Heart left ventricle (tissue), 16 donors: ENCODE measurements at regions not wholly inside any gene's neighbourhood (a gene's known extent, or its start where the extent isn't known, plus 50 kb on each side); places are given as distances from the start of the nearest gene placed in this dataset.

Experiments
- ATAC-seq, 4 donors: fragments of 200-7000 bp; cut with Tn5 transposase; one replicate each; pipeline ENCODE4 v1.9.1; 2020 to 2022; ENCODE audit warnings: moderate library complexity in 4 of 4, mild to moderate bottlenecking in 3 of 4, moderate number of reproducible peaks in 1 of 4
- DNase-seq, 5 donors: peaks; one replicate each; pipeline ENCODE4 v3.0.0-alpha.2; 2020
- H3K27ac ChIP-seq, 12 donors: fragments of 200-600 bp; sonication (generic) in 4 of 12; one replicate each; pipeline versions ENCODE4 v1.5.0 to v1.8.0; 2016 to 2022; ENCODE audit warnings: mild to moderate bottlenecking in 2 of 12
- H3K27me3 ChIP-seq, 9 donors: fragments of 200-600 bp; sonication (generic) in 2 of 9; one replicate each; pipeline versions ENCODE4 v1.5.1 to v1.8.0; 2016 to 2022; ENCODE audit warnings: mild to moderate bottlenecking in 3 of 9
- H3K36me3 ChIP-seq, 9 donors: fragments of 200-600 bp; sonication (generic) in 2 of 9; one replicate each; pipeline versions ENCODE4 v1.5.0 to v1.8.0; 2018 to 2022; ENCODE audit warnings: mild to moderate bottlenecking in 2 of 9
- H3K4me1 ChIP-seq, 12 donors: fragments of 200-600 bp; sonication (generic) in 4 of 12; one replicate each; pipeline versions ENCODE4 v1.5.0 to v1.8.0; 2016 to 2022; ENCODE audit warnings: mild to moderate bottlenecking in 3 of 12
- H3K4me3 ChIP-seq, 12 donors: fragments of 200-600 bp; sonication (generic) in 4 of 12; one replicate each; pipeline versions ENCODE4 v1.5.0 to v1.8.0; 2017 to 2022; ENCODE audit warnings: mild to moderate bottlenecking in 9 of 12, moderate library complexity in 4 of 12
- H3K9me3 ChIP-seq, 12 donors: fragments of 200-600 bp; sonication (generic) in 4 of 12; one replicate each; pipeline versions ENCODE4 v1.5.0 to v1.8.0; 2016 to 2022; ENCODE audit warnings: mild to moderate bottlenecking in 1 of 12
- CTCF ChIP-seq, 12 donors: fragments of 200-600 bp; sonication (generic) in 4 of 12; IDR thresholded peaks; one replicate each; pipeline versions ENCODE4 v1.5.0 to v1.8.0; 2018 to 2022; ENCODE audit warnings: antibody characterized with exemption in 12 of 12, mild to moderate bottlenecking in 5 of 12
- POLR2A ChIP-seq, 2 donors: fragments of 450-650 bp; IDR thresholded peaks; one replicate each; pipeline ENCODE4 v1.6.1; 2017; ENCODE audit warnings: antibody characterized with exemption in 2 of 2, mild to moderate bottlenecking in 2 of 2, moderate library complexity in 2 of 2
- WGBS, 4 donors: extraction: QIAGEN DNeasy Blood & Tissue Kit in 2 of 4; methylation state at CpG; one replicate each; pipeline versions ENCODE4 v1.1.5 to v1.1.7; 2013 to 2018; 5-methylcytosine and 5-hydroxymethylcytosine counted together
- intact Hi-C, 10 donors: fragments of 100-400 bp; cut with DNase I; formaldehyde crosslinking; loops; one replicate each; pipeline versions ENCODE4 v1.11.1 to v1.14.2; 2022
- donor health status: ischemic (EF 13 %, LVEDD 7.1; RV severe dilation, severe dysfunction).
- donor health status: healthy with polysubstance abuse.
- donor health status: DM: no; HTN: yes; CAD: no.
- donor health status: DM: no; HTN: no; CAD: no.
- donor health status: ischemic (EF 25% LVEDD 6.9; RV normal size, moderate dysfunction).
- donor health status: ischemic (EF 25% LVEDD 5.7; RV mildly dilated, moderate dysfunction).
- donor health status: healthy.
- donor health status: DM: yes; HTN: yes; CAD: no.
- donor health status: ischemic (EF 35%, LVEDD 5.7; RV mildly dilated, moderate dysfunction).
- donor health status: nonischemic (EF 11% LVEDD 7.7; RV severe dilation, severe dysfunction).
- donor health status: DM: yes; HTN: yes; CAD: no.
- donor health status: PGD.
- donor health status: ischemic (EF 29% LVEDD 5.4; RV normal size, mild dysfunction).
- donor health status: nonischemic (EF 23%, LVEDD 6.1; RV moderate dilation, normal function).

- no peak for ATAC-seq
- H3K4me1 ChIP-seq = peaks cover 0 to 11% (median 4%) of the 10 kb centered on the region in 12 donors
- no peak overlapping the region for H3K4me3 ChIP-seq
- no peaks in the 10 kb centered on the region for H3K36me3 ChIP-seq
- WGBS, 4 donors = 84 to 92% (median 90%) methylated on average over 4 of the region's 4 CpGs
- TF ChIP-seq CTCF (IDR thresholded peaks at IDR 0.05) = no peak
- TF ChIP-seq POLR2A (IDR thresholded peaks at IDR 0.05) = no peak
- H3K27ac ChIP-seq = no peak overlapping the region
- intact Hi-C loops = no loop called here
- no peak for DNase-seq
- peaks cover 0 to 11% (median 0%) of the 10 kb centered on the region in 12 donors for H3K9me3 ChIP-seq
- no peaks in the 10 kb centered on the region for H3K27me3 ChIP-seq
Observed at GRCh38 chr6:4299476-4299875, 164.1 kb upstream of the ECI2 start.

GRCh38 chr6:4297348-4297747 lies 162.0 kb upstream of the ECI2 start:
- H3K4me3 ChIP-seq = no peak overlapping the region
- DNase-seq (no peak), ATAC-seq (no peak)
- intact Hi-C loops = no loop called here
- WGBS, 4 donors = 87 to 93% (median 89%) methylated on average over 7 of the region's 7 CpGs
- H3K4me1 ChIP-seq = peaks cover 0 to 10% (median 2%) of the 10 kb centered on the region in 12 donors
- H3K9me3 ChIP-seq = peaks cover 0 to 11% (median 0%) of the 10 kb centered on the region in 12 donors
- no peaks in the 10 kb centered on the region for H3K36me3 ChIP-seq
- H3K27ac ChIP-seq = no peak overlapping the region
- TF ChIP-seq POLR2A (IDR thresholded peaks at IDR 0.05) (no peak), CTCF (IDR thresholded peaks at IDR 0.05) (no peak)
- H3K27me3 ChIP-seq = no peaks in the 10 kb centered on the region

- ATAC-seq (no peak), DNase-seq (no peak)
- Histone ChIP-seq H3K27me3 (no peaks in the 10 kb centered on the region), H3K4me1 (peaks cover 0 to 6% (median 0%) of the 10 kb centered on the region in 12 donors), H3K4me3 (no peak overlapping the region), H3K9me3 (peaks cover 0 to 11% (median 0%) of the 10 kb centered on the region in 12 donors), H3K27ac (no peak overlapping the region), H3K36me3 (no peaks in the 10 kb centered on the region)
- TF ChIP-seq CTCF (IDR thresholded peaks at IDR 0.05) = no peak
- no peak for TF ChIP-seq POLR2A (IDR thresholded peaks at IDR 0.05)
- WGBS, 4 donors = 75 to 95% (median 89%) methylated on average over 3 of the region's 3 CpGs
- intact Hi-C loops = no loop called here
Observed at GRCh38 chr6:4296552-4296951, 161.2 kb upstream of the ECI2 start.

GRCh38 chr6:4295783-4296155 lies 160.4 kb upstream of the ECI2 start:
- peaks cover 0 to 11% (median 0%) of the 10 kb centered on the region in 12 donors for H3K9me3 ChIP-seq
- TF ChIP-seq CTCF (IDR thresholded peaks at IDR 0.05) (no peak), POLR2A (IDR thresholded peaks at IDR 0.05) (no peak)
- 85 to 90% (median 87%) methylated on average over 2 of the region's 2 CpGs for WGBS, 4 donors
- ATAC-seq = no peak
- no peaks in the 10 kb centered on the region for H3K27me3 ChIP-seq
- DNase-seq = no peak
- intact Hi-C loops = no loop called here
- no peaks in the 10 kb centered on the region for H3K36me3 ChIP-seq
- H3K4me1 ChIP-seq = peaks cover 0 to 4% (median 0%) of the 10 kb centered on the region in 12 donors
- no peak overlapping the region for H3K27ac ChIP-seq
- no peak overlapping the region for H3K4me3 ChIP-seq
